ENCODE measurements at regions not wholly inside any gene's neighbourhood (a gene's known extent, or its start where the extent isn't known, plus 50 kb on each side); places are given as distances from the start of the nearest gene placed in this dataset.

DNA sequence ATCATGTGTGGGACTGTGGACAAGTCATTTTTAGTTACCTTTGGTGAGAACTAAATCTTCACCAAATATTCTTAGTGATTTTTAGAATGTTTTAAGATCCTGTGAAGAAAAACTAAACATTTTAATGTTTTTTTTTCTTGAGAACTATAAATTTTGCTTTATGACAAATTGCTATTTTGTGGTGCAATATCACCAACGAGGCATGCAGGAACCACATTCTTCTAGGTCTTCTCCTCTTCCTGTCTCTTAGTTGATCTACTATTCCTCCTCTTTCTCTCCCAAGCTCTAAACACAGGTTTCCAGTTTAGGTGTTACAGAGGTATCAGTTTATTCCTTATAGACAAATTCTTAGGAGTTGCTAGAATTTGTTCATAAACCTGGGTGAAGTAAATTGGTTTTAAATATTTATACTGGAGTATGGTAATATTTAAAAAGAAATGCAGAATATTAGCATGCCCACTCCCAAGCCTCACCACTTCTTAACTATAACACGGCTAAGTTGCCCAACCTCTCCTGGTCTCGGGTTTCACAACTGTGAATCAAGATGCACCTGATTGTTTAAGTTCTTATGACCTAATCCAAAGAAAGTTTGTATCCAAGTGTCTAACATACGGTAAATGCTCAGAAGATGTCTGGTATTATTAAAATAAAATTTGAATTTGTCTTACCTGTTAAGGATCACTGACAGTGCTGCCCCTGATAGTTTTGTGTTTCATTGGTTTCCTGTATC lies 56.5 kb upstream of the CLNK start:
- no peak for DNase-seq

DNA sequence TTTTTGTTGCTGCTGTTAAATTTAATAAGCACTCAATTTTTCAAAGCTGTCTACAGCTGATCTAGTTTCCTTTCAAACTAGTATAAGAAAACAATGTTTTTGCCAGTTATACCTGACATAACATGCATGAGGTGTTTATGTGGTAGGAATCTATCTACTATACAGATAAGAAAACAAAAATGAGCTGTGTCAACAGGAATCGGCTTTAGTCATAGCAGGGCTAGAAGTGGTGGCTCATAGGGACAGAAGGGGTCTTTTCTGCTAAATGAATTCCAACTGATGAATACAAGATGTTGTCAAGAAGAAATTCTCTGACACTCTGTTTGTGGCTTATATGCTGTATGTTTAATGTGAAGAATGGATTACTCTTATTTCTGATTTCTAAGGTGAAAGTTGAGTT lies 55.7 kb upstream of the CLNK start:
- no peak for DNase-seq

DNA sequence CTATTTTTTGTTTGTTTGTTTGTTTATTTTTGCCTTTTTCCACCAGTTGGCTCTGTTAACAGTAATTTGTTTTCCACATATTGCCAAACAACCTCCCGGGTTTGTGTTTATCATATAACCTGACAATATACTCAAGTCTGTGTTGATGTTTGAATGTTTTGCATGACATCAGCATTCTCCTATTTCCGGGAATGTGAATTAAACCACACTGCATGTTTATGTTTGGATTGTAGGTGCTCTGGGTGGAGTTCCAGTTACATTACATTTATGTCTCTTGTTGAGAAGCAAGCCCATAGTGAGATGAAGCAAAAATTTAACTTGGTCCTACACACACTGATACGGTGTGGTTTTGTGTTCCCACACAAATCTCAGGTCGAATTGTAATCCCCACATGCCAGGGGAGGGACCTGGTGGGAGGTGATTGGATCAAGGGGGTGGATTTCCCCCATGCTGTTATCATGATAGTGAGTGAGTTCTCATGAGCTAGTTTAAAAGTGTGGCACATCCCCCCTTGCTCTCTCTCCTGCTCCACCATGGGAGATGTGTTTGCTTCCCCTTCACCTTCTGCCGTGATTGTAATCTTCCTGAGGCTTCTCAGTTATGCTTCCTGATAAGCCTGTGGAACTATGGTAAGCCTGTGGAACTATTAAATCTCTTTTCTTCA lies 54.4 kb upstream of the CLNK start:
- no peak for DNase-seq

GRCh38 chr4:10737337-10737736 lies 52.8 kb upstream of the CLNK start:
- DNase-seq: no peak

DNA sequence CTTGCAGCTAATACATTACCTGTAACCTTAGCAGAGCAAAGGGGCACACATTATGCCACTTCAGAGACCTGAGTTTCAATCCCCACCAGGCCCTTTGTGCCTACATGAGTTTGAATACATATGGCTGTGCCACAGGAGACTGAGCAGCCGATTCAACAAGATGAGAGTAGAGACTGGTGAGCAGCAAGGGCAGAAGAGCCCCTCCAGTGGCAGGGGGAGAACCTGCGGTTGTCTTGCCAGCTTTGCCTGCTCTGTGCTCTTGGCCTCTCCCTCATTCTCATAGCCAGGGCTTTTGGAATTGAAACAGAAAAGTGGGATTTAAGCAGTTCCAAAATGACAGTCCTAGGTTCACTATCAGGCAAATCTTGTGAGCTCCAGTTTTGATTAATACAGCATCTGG lies 52.3 kb upstream of the CLNK start:
- no peak for DNase-seq

- no peak for DNase-seq
These were observed 51.7 kb upstream of the CLNK start for GRCh38 chr4:10736266-10736665.

DNA sequence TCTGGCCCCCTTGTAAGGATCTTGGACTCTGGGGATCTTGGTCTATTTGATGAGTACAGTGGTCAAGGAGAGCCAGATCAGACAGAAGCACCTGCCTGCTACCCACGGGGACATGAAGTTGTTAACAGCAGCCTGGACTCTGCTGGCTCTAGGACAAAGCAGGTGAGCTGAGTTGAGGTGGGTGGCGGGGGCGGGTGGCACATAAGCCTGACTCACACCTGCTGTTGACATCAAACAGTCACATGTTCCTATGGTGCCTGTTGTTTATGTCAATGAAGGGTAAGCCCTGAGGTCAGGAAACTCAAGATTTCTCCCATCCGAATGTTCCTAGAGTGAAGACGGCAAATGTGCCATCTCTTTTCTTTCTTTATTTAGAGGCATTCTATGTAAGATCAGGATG lies 50.1 kb upstream of the CLNK start:
- DNase-seq: no peak
